SK-N-MC (cell line): ENCODE measurements at regions not wholly inside any gene's neighbourhood (a gene's known extent, or its start where the extent isn't known, plus 50 kb on each side); places are given as distances from the start of the nearest gene placed in this dataset.

ENCODE experiments used
- EZH2 ChIP-seq: fragments of 200-600 bp; sonication (generic); IDR thresholded peaks from one replicate; pipeline ENCODE4 v1.6.1; 2017; ENCODE audit warnings: antibody characterized with exemption
- POLR2AphosphoS5 ChIP-seq: IDR thresholded peaks from 2 replicates; pipeline ENCODE4 v1.6.1; 2012; ENCODE audit warnings: mild to moderate bottlenecking, low read depth, low read length, borderline replicate concordance

DNA sequence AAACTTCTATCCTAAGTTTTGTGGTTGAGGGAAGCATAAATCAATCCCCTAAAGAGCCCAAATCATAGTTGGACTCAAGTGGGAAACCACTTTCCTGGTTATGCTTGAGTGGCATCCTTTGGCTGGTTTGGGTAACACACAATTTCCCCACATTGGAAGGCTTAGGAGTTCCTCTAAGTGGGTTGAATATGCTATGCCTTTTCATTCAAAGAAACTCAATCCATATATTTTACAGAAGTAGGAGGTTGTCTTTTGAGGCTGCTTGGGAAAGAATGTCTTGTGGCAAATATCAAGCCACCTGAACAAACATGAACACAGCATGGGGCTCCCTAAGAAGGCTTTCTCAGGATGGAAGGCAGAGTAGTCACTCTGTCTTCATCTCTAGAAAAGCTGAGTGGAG is 121.1 kb downstream of the SPATA31D1 start:
- no peak for TF ChIP-seq POLR2AphosphoS5
- TF ChIP-seq EZH2, result no peak
